Epithelial cell of proximal tubule (primary cell): ENCODE measurements at regions not wholly inside any gene's neighbourhood (a gene's known extent, or its start where the extent isn't known, plus 50 kb on each side); places are given as distances from the start of the nearest gene placed in this dataset.
A peak's percentile ranks its signal among the peaks of the same experiment; 100 is the strongest.

ENCODE experiments used
- DNase-seq: peaks from one replicate; pipeline ENCODE4 v3.0.0-alpha.2; 2011; ENCODE audit warnings: low read depth
- H3K4me3 ChIP-seq: 2 replicates; pipeline ENCODE4 v1.5.1; 2011; ENCODE audit warnings: low read depth, mild to moderate bottlenecking, low read length
- TF ChIP-seq, protein P1 (sequence below): conservative IDR thresholded peaks from 2 replicates; pipeline ENCODE4 v1.5.1; 2012; ENCODE audit warnings: low read depth, mild to moderate bottlenecking, low read length

DNA sequence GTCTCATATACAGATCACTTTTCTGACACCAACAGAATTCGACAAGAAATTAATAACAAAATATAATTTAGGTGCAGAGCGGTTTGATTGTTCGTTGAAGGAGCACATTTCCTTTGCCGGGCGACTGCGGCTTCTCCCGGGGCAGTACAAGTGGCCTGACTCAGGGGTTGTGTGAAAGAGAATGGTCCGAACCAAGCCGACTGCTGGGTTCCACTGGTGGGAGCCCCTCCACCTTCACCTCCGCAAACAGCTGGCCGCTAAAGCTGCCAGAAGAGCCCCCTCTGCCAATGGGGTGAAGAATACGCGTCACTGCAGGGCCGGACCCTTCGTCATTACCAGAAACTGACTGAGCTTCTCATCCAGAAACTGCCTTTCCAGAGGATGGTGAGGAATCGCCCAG lies 156.0 kb upstream of the IFNE start:
- TF ChIP-seq, protein P1, sequence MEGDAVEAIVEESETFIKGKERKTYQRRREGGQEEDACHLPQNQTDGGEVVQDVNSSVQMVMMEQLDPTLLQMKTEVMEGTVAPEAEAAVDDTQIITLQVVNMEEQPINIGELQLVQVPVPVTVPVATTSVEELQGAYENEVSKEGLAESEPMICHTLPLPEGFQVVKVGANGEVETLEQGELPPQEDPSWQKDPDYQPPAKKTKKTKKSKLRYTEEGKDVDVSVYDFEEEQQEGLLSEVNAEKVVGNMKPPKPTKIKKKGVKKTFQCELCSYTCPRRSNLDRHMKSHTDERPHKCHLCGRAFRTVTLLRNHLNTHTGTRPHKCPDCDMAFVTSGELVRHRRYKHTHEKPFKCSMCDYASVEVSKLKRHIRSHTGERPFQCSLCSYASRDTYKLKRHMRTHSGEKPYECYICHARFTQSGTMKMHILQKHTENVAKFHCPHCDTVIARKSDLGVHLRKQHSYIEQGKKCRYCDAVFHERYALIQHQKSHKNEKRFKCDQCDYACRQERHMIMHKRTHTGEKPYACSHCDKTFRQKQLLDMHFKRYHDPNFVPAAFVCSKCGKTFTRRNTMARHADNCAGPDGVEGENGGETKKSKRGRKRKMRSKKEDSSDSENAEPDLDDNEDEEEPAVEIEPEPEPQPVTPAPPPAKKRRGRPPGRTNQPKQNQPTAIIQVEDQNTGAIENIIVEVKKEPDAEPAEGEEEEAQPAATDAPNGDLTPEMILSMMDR, result no peak
- no peak overlapping the region for H3K4me3 ChIP-seq
- no peak for DNase-seq

DNA sequence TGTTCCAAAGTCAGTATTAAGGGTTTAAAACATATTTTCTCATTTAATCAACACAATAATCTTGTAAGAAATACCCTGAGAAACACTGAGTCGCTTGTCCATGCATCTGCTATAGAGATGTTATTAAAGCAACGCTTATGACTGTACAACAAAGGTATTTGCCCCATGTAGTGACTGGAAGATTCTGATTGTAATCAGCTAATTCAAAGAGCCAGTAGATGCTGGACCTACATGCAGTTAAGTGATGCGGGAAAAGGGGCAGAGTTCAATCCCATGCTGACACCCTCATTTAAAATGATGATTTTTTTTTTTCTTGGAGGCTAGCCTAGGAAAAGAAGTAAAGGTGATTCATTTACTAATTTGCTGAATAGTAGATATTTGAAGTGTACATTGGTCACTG lies 149.3 kb upstream of the MTAP start:
- DNase-seq, result peak; percentile 3
- TF ChIP-seq, protein P1, result no peak
- no peak overlapping the region for H3K4me3 ChIP-seq

DNA sequence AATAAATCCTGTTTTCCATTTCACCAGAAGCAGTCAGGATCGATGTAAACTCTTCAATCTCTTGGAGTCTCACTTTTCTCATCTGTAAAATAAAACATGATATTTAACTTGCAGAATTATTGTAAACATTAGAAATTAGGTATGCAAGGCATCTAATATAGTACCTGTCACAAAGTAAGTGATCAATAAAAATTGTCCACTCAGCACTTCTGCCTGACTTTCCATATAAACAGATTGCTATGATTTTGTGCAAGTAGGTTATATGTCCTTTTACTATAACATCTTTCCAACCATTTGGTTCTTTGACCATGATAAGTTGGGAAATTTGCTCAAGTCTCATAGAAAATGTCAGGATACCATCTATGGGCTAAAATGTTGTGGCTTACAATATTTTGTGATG lies 148.8 kb upstream of the MTAP start:
- no peak for DNase-seq
- TF ChIP-seq, protein P1, result no peak
- no peak overlapping the region for H3K4me3 ChIP-seq

DNA sequence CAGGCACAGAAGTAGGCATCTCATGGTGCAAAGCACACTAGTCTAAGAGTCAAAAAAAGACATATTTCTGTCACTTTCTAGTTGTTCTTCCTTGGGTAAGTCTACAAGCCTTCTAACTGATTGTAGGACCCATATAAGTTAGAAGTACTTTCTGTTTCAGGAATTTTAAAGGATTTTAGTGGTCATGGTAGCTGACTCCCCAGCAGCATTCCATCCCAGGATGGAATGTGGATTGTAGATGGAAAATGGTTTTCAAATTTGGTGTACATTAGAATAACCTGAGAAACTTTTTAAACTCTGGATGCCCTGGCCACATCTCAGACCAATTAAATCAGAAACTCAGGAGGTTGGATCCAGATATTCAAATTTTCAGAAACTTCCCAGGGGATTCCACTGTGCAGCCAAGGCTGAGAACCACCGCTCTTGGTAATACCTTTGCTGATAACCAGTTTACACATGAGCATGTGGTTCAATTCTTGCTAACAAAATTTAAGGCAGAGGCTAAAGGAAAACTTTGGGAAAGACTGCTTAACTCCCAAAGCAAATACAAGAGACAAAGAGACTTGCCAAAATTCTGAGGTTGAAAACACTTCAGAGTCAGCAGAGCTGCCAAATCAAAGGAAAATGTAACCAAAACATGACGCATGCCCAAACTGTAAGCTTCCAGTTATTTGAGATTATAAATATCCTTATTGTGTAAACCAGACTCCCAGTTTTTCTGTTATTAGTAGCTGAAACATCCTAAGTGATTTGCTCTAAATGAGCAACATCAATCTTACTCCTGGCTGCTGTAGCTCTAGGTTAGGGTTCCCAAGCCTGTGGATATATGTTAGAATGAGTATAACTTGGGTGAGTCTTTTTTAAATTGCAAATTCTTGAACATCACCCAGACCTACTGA lies 145.4 kb upstream of the MTAP start:
- TF ChIP-seq, protein P1, result no peak
- no peak overlapping the region for H3K4me3 ChIP-seq
- no peak for DNase-seq

DNA sequence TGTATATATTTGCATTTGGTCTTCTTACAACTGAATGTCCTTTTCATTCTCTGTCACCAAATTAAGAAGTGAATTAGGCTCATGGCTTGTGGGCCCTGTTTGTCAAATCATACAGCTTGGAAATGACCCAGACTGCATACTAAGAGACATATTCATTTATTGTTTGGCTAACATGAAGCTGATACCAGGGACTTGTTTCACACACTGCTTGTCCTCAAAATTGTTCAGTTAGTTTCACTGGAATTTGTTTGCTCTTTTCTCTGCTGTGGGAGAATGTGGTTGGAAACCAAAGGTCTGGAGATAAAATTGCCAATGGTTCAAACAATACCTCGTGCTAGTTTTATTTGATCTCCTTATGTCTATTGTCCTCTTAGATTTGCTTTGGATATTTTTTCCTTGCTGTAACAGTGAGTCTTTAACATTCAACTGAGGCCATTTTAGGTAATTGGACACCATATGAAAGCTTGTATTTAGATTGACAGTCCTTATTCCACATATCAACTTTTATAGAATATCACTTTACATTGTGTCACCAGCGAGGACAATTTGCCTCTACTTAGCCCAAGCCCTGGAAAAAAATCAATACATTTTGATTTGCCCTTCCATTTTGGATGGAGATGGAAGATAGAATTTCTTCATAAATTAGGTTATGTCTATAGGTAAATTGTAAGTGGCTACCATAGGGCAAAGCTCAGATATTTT lies 144.3 kb upstream of the MTAP start:
- H3K4me3 ChIP-seq, result no peak overlapping the region
- no peak for DNase-seq
- TF ChIP-seq, protein P1, result no peak

DNA sequence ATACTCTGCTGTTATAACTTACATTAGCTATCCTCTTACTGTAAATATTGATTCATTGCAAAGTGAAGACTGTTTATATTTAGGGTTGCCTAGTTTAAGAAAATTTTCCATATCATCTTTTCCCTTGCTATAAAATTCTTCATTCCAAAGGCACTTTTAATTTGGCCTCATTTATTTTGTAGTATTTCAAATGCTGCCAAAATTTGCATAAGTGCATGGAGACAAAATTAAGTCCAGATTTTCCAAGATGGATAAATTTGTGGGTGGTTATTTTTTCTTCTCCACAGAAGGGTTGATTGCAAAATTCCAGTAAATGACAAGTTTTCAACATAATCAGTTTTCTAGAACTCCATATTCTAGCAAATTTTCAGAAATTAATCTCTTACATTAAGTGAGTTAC lies 141.5 kb upstream of the MTAP start:
- no peak for DNase-seq
- TF ChIP-seq, protein P1, result no peak
- H3K4me3 ChIP-seq, result no peak overlapping the region
